AG10803 (cell line): ENCODE measurements at regions not wholly inside any gene's neighbourhood (a gene's known extent, or its start where the extent isn't known, plus 50 kb on each side); places are given as distances from the start of the nearest gene placed in this dataset.
"Not testable (repeated sequence)": the region's sequence is repeated elsewhere in the genome, so short reads cannot be mapped to it uniquely, and the experiment has no call there.

ENCODE experiments used
- DNase-seq: peaks from one replicate; pipeline ENCODE4 v3.0.0; 2010; ENCODE audit warnings: low read depth
- H3K4me3 ChIP-seq: 2 replicates; pipeline ENCODE4 v1.5.1; 2011; ENCODE audit warnings: mild to moderate bottlenecking, low read length, control low read depth
- CTCF ChIP-seq: conservative IDR thresholded peaks from 2 replicates; pipeline ENCODE4 v1.5.1; 2011; ENCODE audit warnings: mild to moderate bottlenecking, low read length, control low read depth, inconsistent platforms

- not testable (repeated sequence) for DNase-seq
These were observed 54.8 kb upstream of the ZNF30 start for GRCh38 chr19:34871911-34872310.

GRCh38 chr19:34867631-34868030, 59.1 kb upstream of the ZNF30 start:
- DNase-seq: no peak
- no peak overlapping the region for H3K4me3 ChIP-seq
- TF ChIP-seq CTCF: no peak

More at GRCh38 chr19:34871911-34872310, 54.8 kb upstream of the ZNF30 start:
- H3K4me3 ChIP-seq: not testable (repeated sequence)

GRCh38 chr19:34865225-34865624, 61.5 kb upstream of the ZNF30 start:
- not testable (repeated sequence) for DNase-seq, H3K4me3 ChIP-seq

- DNase-seq, H3K4me3 ChIP-seq: not testable (repeated sequence)
These were observed 66.6 kb upstream of the ZNF30 start for GRCh38 chr19:34859823-34860736.

GRCh38 chr19:34859325-34859724, 67.4 kb upstream of the ZNF30 start:
- not testable (repeated sequence) for H3K4me3 ChIP-seq, DNase-seq

- TF ChIP-seq CTCF: no peak
These were observed 70.7 kb upstream of the ZNF30 start for GRCh38 chr19:34856052-34856451.

GRCh38 chr19:34853369-34853768, 73.3 kb upstream of the ZNF30 start:
- no peak for DNase-seq
- TF ChIP-seq CTCF: no peak
- no peak overlapping the region for H3K4me3 ChIP-seq

More at GRCh38 chr19:34856052-34856451, 70.7 kb upstream of the ZNF30 start:
- H3K4me3 ChIP-seq: no peak overlapping the region
- no peak for DNase-seq

GRCh38 chr19:34852669-34853068, 74.0 kb upstream of the ZNF30 start:
- TF ChIP-seq CTCF: no peak
- no peak overlapping the region for H3K4me3 ChIP-seq
- no peak for DNase-seq

- H3K4me3 ChIP-seq: no peak overlapping the region
- TF ChIP-seq CTCF: no peak
- DNase-seq: no peak
These were observed 75.4 kb upstream of the ZNF30 start for GRCh38 chr19:34851277-34851804.
